Astrocyte (in vitro differentiated cells and primary cell): ENCODE measurements at regions not wholly inside any gene's neighbourhood (a gene's known extent, or its start where the extent isn't known, plus 50 kb on each side); places are given as distances from the start of the nearest gene placed in this dataset.

Experiments used
- CTCF ChIP-seq: IDR thresholded peaks from 2 replicates; pipeline ENCODE4 v1.5.1; 2011; ENCODE audit warnings: low read depth, mild to moderate bottlenecking, inconsistent platforms, low read length, moderate library complexity; ENCODE audit not compliant: insufficient read depth
- EZH2 ChIP-seq: IDR thresholded peaks from 2 replicates; pipeline ENCODE4 v1.6.1; 2012; ENCODE audit warnings: mild to moderate bottlenecking, low read length, inconsistent platforms; ENCODE audit not compliant: insufficient read depth

- no peak for TF ChIP-seq CTCF
- TF ChIP-seq EZH2, result no peak
Observed at GRCh38 chr9:13570068-13570974, 290.8 kb upstream of the MPDZ start.
